Medulla oblongata (tissue), 1 donor: ENCODE measurements at regions not wholly inside any gene's neighbourhood (a gene's known extent, or its start where the extent isn't known, plus 50 kb on each side); places are given as distances from the start of the nearest gene placed in this dataset.
"Not testable (repeated sequence)": the region's sequence is repeated elsewhere in the genome, so short reads cannot be mapped to it uniquely, and the experiment has no call there.

Source experiments
- DNase-seq: peaks from one replicate; pipeline ENCODE4 v3.0.0-alpha.2; 2015; ENCODE audit errors: extremely low spot score

DNA sequence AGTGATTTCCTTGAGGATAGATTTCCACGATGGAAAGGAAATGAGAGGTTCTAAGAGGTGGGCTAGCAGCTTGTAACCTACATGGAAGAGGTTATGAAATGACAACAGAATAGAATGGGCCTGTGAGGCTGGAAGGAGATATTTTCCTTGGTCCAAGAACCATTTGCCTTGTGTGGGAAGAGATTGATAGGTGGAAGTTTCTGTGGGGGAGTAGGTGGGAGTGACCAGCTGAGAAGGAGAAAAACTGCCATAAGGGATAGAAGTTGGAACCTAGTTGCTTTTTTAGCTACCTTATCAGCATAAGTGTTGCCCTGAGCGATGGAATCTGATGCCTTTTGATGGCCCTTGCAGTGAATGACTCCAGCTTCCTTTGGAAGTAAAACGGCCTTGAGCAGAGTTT is 60.4 kb upstream of the NAA35 start:
- DNase-seq: not testable (repeated sequence)

DNA sequence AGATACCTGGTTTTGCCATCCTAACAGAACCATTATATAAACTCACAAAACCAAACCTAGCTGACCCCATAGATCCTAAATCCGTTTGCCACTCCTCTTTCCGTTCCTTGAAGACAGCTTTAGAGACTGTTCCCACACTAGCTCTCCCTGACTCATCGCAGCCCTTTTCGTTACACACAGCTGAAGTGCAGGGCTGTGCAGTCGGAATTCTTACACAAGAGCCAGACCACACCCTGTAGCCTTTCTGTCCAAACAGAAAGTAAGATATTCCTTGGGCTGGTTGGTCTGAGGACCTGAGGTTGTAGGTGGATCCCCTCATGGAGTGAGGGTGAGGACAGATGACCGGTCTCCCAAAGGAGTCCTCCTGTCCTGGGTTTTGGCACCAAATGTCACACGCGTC is 56.7 kb upstream of the NAA35 start:
- DNase-seq: no peak

DNA sequence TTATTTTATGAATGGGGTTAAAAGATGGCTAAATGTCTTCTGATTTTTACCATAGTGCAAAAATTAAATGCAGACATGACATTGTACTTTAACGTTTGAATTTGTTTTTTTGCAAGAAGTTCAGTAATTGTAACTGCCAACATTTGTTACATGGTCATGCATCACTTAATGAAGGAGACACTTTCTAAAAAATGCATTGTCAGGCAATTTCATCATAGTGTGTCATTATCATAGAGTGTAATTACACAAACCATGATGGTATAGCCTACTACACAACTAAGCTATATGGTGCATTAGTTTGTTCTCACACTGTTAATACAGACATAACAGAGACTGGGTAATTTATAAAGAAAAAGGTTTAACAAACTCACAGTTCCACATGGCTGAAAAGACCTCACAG is 50.0 kb upstream of the NAA35 start:
- no peak for DNase-seq
